ENCODE measurements at regions not wholly inside any gene's neighbourhood (a gene's known extent, or its start where the extent isn't known, plus 50 kb on each side); places are given as distances from the start of the nearest gene placed in this dataset.

DNA sequence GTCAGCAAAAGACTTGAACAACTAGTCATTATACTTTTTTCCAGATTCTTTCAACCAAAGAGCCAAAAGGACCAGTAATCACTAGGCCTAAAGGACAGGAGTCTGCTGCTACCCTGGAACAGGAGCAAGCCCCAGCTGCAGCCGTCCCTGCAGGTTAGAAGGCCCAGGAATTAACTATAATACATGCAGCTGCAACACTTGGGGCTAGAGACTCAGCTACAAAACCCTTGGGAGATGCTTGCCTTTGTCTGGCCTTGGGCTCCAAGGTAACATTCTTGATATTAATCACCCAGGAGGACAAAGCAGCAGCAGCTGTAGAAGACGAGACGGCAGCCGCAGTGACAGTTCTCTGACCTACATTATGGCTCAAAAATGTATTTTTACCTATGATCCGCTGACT lies 841.2 kb upstream of the ADGRL4 start:
- Mint-ChIP-seq H3K9me3 (ENCODE audit: low read depth) (no peaks in the 10 kb centered on the region), H3K36me3 (ENCODE audit: insufficient read depth) (no peaks in the 10 kb centered on the region), H3K27ac (no peak overlapping the region), H3K4me1 (ENCODE audit: low read depth) (peaks cover 1% of the 10 kb centered on the region), H3K27me3 (no peaks in the 10 kb centered on the region), H3K4me3 (ENCODE audit: low read depth) (no peak overlapping the region)
- no peak for DNase-seq (ENCODE audit: low spot score, unreplicated experiment)
- TF ChIP-seq, protein P1, sequence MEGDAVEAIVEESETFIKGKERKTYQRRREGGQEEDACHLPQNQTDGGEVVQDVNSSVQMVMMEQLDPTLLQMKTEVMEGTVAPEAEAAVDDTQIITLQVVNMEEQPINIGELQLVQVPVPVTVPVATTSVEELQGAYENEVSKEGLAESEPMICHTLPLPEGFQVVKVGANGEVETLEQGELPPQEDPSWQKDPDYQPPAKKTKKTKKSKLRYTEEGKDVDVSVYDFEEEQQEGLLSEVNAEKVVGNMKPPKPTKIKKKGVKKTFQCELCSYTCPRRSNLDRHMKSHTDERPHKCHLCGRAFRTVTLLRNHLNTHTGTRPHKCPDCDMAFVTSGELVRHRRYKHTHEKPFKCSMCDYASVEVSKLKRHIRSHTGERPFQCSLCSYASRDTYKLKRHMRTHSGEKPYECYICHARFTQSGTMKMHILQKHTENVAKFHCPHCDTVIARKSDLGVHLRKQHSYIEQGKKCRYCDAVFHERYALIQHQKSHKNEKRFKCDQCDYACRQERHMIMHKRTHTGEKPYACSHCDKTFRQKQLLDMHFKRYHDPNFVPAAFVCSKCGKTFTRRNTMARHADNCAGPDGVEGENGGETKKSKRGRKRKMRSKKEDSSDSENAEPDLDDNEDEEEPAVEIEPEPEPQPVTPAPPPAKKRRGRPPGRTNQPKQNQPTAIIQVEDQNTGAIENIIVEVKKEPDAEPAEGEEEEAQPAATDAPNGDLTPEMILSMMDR (IDR thresholded peaks at IDR 0.05; ENCODE audit: unreplicated experiment) = no peak

DNA sequence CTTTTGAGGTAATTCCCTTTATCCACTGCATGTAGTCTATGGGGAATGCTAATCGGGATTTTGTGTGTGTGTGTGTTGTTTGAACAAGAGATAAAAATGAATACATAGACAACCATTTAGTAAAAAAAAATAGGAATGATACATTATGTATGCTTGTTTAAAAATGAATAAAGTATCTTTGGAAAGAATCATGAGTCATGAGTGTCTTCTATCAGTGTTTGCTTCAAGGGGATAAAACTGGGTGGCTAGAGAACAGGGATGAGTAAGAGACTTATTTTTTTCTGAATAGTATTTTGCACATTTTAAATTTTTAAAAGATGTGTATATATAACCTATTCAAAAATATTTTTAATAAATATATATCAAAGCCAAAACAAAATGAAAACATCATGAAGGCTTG lies 839.4 kb upstream of the ADGRL4 start:
- TF ChIP-seq, protein P1 (IDR thresholded peaks at IDR 0.05; ENCODE audit: unreplicated experiment) = no peak
- Mint-ChIP-seq H3K36me3 (ENCODE audit: insufficient read depth) (no peaks in the 10 kb centered on the region), H3K27me3 (no peaks in the 10 kb centered on the region), H3K9me3 (ENCODE audit: low read depth) (no peaks in the 10 kb centered on the region), H3K4me3 (ENCODE audit: low read depth) (no peak overlapping the region), H3K27ac (no peak overlapping the region), H3K4me1 (ENCODE audit: low read depth) (peaks cover 1% of the 10 kb centered on the region)
- DNase-seq (ENCODE audit: low spot score, unreplicated experiment) = no peak

GRCh38 chr1:79842811-79843210 lies 836.3 kb upstream of the ADGRL4 start:
- Mint-ChIP-seq H3K9me3 (ENCODE audit: low read depth) (no peaks in the 10 kb centered on the region), H3K4me1 (ENCODE audit: low read depth) (no peaks in the 10 kb centered on the region), H3K27ac (no peak overlapping the region), H3K27me3 (no peaks in the 10 kb centered on the region), H3K4me3 (ENCODE audit: low read depth) (no peak overlapping the region), H3K36me3 (ENCODE audit: insufficient read depth) (no peaks in the 10 kb centered on the region)
- TF ChIP-seq, protein P1 (IDR thresholded peaks at IDR 0.05; ENCODE audit: unreplicated experiment) = no peak
- DNase-seq (ENCODE audit: low spot score, unreplicated experiment) = no peak

- no peaks in the 10 kb centered on the region for H3K27me3 Mint-ChIP-seq
- no peak for DNase-seq (ENCODE audit: low spot score, unreplicated experiment)
- no peaks in the 10 kb centered on the region for H3K36me3 Mint-ChIP-seq (ENCODE audit: insufficient read depth)
- H3K9me3 Mint-ChIP-seq (ENCODE audit: low read depth) = no peaks in the 10 kb centered on the region
- no peaks in the 10 kb centered on the region for H3K4me1 Mint-ChIP-seq (ENCODE audit: low read depth)
- H3K4me3 Mint-ChIP-seq (ENCODE audit: low read depth) = no peak overlapping the region
- no peak overlapping the region for H3K27ac Mint-ChIP-seq
- TF ChIP-seq, protein P1 (IDR thresholded peaks at IDR 0.05; ENCODE audit: unreplicated experiment) = no peak
Measured at GRCh38 chr1:79839882-79840281, 833.4 kb upstream of the ADGRL4 start.

DNA sequence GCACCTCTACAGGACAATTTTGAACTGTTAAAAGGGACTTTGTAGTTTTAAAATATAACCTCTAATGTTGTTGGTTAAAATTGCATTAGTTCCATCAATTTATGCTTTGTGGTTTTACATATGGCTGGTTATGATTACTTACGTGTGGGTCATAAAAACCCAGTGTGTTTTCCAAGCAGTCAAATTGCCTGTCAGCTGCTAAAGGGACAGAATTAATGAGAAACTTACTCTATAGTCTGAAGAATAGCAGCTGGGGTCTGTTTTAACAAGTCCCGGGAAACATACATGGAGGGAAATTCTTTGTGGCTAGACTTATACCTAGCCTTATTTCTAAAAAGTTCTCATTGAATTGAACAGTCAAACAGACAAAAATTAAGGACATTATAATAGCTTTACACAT lies 820.9 kb upstream of the ADGRL4 start:
- TF ChIP-seq, protein P1 (IDR thresholded peaks at IDR 0.05; ENCODE audit: unreplicated experiment) = no peak
- H3K9me3 Mint-ChIP-seq (ENCODE audit: low read depth) = no peaks in the 10 kb centered on the region
- no peak overlapping the region for H3K27ac Mint-ChIP-seq
- no peaks in the 10 kb centered on the region for H3K36me3 Mint-ChIP-seq (ENCODE audit: insufficient read depth)
- DNase-seq (ENCODE audit: low spot score, unreplicated experiment) = no peak
- H3K4me3 Mint-ChIP-seq (ENCODE audit: low read depth) = no peak overlapping the region
- H3K27me3 Mint-ChIP-seq = no peaks in the 10 kb centered on the region
- no peaks in the 10 kb centered on the region for H3K4me1 Mint-ChIP-seq (ENCODE audit: low read depth)
